Endothelial cell of umbilical vein (primary cell): ENCODE measurements at regions not wholly inside any gene's neighbourhood (a gene's known extent, or its start where the extent isn't known, plus 50 kb on each side); places are given as distances from the start of the nearest gene placed in this dataset.

Experiments
- EZH2 ChIP-seq: IDR thresholded peaks from 2 replicates; pipeline ENCODE4 v1.6.1; 2012; ENCODE audit warnings: borderline replicate concordance, low read depth, mild to moderate bottlenecking, moderate library complexity, low read length, inconsistent platforms; ENCODE audit not compliant: severe bottlenecking
- POLR2AphosphoS5 ChIP-seq: IDR thresholded peaks from 2 replicates; pipeline ENCODE4 v1.6.1; 2012; ENCODE audit warnings: low read depth, mild to moderate bottlenecking, control low read depth, low read length, moderate library complexity; ENCODE audit not compliant: insufficient read depth
- TF ChIP-seq, protein P1 (sequence below): IDR thresholded peaks from 2 replicates; pipeline ENCODE4 v1.6.1; 2011; ENCODE audit not compliant: insufficient read depth, insufficient read length
- TF ChIP-seq, protein P2 (sequence below), 2 donors: IDR thresholded peaks; 1 replicate in 1 of 2; 2 replicates in 1 of 2; pipeline ENCODE4 v1.5.1; 2011; ENCODE audit warnings: low read length in 2 of 2, mild to moderate bottlenecking in 2 of 2, moderate library complexity in 2 of 2, control low read depth in 1 of 2, inconsistent platforms in 1 of 2, low read depth in 1 of 2; ENCODE audit not compliant: insufficient read depth in 1 of 2; ENCODE audit errors: extremely low read depth in 1 of 2

DNA sequence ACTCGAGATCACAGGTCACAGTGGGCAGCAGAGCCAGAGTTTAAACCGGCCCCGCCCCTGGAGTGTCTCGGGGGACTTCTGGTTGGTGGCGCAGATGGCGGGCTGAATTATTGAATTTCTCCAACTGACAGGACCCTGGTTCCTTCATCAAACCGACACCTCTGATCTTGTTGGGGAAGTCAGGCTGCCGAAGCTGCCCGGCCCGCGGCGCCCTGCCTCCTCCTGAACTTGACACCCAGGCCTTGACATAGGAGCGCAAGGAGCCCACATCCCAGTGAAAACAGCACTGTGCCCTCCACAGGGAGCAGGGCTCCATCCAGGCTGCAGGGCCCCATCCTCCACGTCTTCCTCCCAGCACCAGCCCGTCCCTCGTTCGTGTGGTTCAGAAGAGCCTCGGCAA is 105.2 kb downstream of the OLFM1 start:
- TF ChIP-seq, protein P1, sequence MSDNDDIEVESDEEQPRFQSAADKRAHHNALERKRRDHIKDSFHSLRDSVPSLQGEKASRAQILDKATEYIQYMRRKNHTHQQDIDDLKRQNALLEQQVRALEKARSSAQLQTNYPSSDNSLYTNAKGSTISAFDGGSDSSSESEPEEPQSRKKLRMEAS = no peak
- TF ChIP-seq, protein P2, sequence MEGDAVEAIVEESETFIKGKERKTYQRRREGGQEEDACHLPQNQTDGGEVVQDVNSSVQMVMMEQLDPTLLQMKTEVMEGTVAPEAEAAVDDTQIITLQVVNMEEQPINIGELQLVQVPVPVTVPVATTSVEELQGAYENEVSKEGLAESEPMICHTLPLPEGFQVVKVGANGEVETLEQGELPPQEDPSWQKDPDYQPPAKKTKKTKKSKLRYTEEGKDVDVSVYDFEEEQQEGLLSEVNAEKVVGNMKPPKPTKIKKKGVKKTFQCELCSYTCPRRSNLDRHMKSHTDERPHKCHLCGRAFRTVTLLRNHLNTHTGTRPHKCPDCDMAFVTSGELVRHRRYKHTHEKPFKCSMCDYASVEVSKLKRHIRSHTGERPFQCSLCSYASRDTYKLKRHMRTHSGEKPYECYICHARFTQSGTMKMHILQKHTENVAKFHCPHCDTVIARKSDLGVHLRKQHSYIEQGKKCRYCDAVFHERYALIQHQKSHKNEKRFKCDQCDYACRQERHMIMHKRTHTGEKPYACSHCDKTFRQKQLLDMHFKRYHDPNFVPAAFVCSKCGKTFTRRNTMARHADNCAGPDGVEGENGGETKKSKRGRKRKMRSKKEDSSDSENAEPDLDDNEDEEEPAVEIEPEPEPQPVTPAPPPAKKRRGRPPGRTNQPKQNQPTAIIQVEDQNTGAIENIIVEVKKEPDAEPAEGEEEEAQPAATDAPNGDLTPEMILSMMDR (IDR thresholded peaks at IDR 0.05; ENCODE audit: extremely low read depth in 1 of 2, insufficient read depth in 1 of 2, low read depth in 1 of 2, low read length in 2 of 2) = no peak
- TF ChIP-seq EZH2 = no peak
- TF ChIP-seq POLR2AphosphoS5 = no peak
